ENCODE measurements at regions not wholly inside any gene's neighbourhood (a gene's known extent, or its start where the extent isn't known, plus 50 kb on each side); places are given as distances from the start of the nearest gene placed in this dataset.
A peak's percentile ranks its signal among the peaks of the same experiment; 100 is the strongest.

- DNase-seq = no peak
- Histone ChIP-seq H3K4me2 (peak overlapping the region; percentile 37; the same call in 1 of the 2 replicates), H3K4me3 (no peak overlapping the region), H3K4me1 (replicated peaks; ENCODE audit: insufficient read depth) (peaks cover 10% of the 10 kb centered on the region), H4K20me1 (ENCODE audit: insufficient read depth) (no peaks in the 10 kb centered on the region), H3K79me2 (ENCODE audit: low read depth) (no peaks in the 10 kb centered on the region), H3K9me2 (ENCODE audit: insufficient read depth) (no peaks in the 10 kb centered on the region), H3K27ac (no peak overlapping the region), H3K27me3 (ENCODE audit: insufficient read depth, low read depth) (no peaks in the 10 kb centered on the region), H3K9me3 (ENCODE audit: insufficient read depth, low read depth) (no peaks in the 10 kb centered on the region), H3F3A (ENCODE audit: insufficient read depth, low read depth) (0 out of 2 replicates have a peak, but pooled peaks cover 9% of the 10 kb centered on the region), H3K36me3 (ENCODE audit: low read depth) (no peaks in the 10 kb centered on the region), H2AFZ (no peak overlapping the region)
- POLR2A ChIA-PET (ENCODE audit: unreplicated experiment) = no interaction called here
- intact Hi-C loops (cut with micrococcal nuclease; ENCODE audit: unreplicated experiment) = loop anchor here (2.0 kb wide), 1 partner anchor 42 kb away; no protein-coding TSS in a partner anchor
- no TSS peak for BruUV-seq (replicated peaks)
- CTCF ChIA-PET = no interaction called here
- TF ChIP-seq EZH2 (IDR thresholded peaks at IDR 0.05; ENCODE audit: low read depth) = no peak
- TF ChIP-seq, protein P1, sequence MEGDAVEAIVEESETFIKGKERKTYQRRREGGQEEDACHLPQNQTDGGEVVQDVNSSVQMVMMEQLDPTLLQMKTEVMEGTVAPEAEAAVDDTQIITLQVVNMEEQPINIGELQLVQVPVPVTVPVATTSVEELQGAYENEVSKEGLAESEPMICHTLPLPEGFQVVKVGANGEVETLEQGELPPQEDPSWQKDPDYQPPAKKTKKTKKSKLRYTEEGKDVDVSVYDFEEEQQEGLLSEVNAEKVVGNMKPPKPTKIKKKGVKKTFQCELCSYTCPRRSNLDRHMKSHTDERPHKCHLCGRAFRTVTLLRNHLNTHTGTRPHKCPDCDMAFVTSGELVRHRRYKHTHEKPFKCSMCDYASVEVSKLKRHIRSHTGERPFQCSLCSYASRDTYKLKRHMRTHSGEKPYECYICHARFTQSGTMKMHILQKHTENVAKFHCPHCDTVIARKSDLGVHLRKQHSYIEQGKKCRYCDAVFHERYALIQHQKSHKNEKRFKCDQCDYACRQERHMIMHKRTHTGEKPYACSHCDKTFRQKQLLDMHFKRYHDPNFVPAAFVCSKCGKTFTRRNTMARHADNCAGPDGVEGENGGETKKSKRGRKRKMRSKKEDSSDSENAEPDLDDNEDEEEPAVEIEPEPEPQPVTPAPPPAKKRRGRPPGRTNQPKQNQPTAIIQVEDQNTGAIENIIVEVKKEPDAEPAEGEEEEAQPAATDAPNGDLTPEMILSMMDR (conservative IDR thresholded peaks at IDR 0.05) = no peak
Observed at GRCh38 chr4:103450693-103451092, 252.6 kb upstream of the CENPE start.

- BruUV-seq (replicated peaks) = no TSS peak
- POLR2A ChIA-PET (ENCODE audit: unreplicated experiment) = no interaction called here
Observed at GRCh38 chr4:103449296-103450023, 251.3 kb upstream of the CENPE start.

GRCh38 chr4:103445377-103445776 is 247.2 kb upstream of the CENPE start:
- CTCF ChIA-PET = no interaction called here
- H3K27ac ChIP-seq = no peak overlapping the region

More at GRCh38 chr4:103449296-103450023, 251.3 kb upstream of the CENPE start:
- no peak for DNase-seq
- Histone ChIP-seq H3K79me2 (ENCODE audit: low read depth) (no peaks in the 10 kb centered on the region), H3K4me2 (no peak overlapping the region), H3K36me3 (ENCODE audit: low read depth) (no peaks in the 10 kb centered on the region), H3K9me3 (ENCODE audit: insufficient read depth, low read depth) (no peaks in the 10 kb centered on the region), H3K4me1 (replicated peaks; ENCODE audit: insufficient read depth) (peaks cover 10% of the 10 kb centered on the region), H3K9me2 (ENCODE audit: insufficient read depth) (no peaks in the 10 kb centered on the region), H3K4me3 (no peak overlapping the region), H3K27me3 (ENCODE audit: insufficient read depth, low read depth) (no peaks in the 10 kb centered on the region), H2AFZ (no peak overlapping the region), H3F3A (ENCODE audit: insufficient read depth, low read depth) (0 out of 2 replicates have a peak, but pooled peaks cover 9% of the 10 kb centered on the region), H4K20me1 (ENCODE audit: insufficient read depth) (no peaks in the 10 kb centered on the region), H3K27ac (no peak overlapping the region)
- intact Hi-C loops (cut with micrococcal nuclease; ENCODE audit: unreplicated experiment) = loop anchor here (2.0 kb wide), 1 partner anchor 43 kb away; no protein-coding TSS in a partner anchor
- no peak for TF ChIP-seq EZH2 (IDR thresholded peaks at IDR 0.05; ENCODE audit: low read depth)
- TF ChIP-seq, protein P1 (conservative IDR thresholded peaks at IDR 0.05) = no peak
- CTCF ChIA-PET = no interaction called here

More at GRCh38 chr4:103445377-103445776, 247.2 kb upstream of the CENPE start:
- Histone ChIP-seq H3K27me3 (ENCODE audit: insufficient read depth, low read depth) (no peaks in the 10 kb centered on the region), H2AFZ (no peak overlapping the region), H3F3A (ENCODE audit: insufficient read depth, low read depth) (no peaks in the 10 kb centered on the region), H3K9me2 (ENCODE audit: insufficient read depth) (no peaks in the 10 kb centered on the region), H3K4me3 (no peak overlapping the region), H3K79me2 (ENCODE audit: low read depth) (no peaks in the 10 kb centered on the region), H3K9me3 (ENCODE audit: insufficient read depth, low read depth) (no peaks in the 10 kb centered on the region), H3K4me1 (replicated peaks; ENCODE audit: insufficient read depth) (peaks cover under 1% of the 10 kb centered on the region; the same call in 1 of the 2 replicates), H3K36me3 (ENCODE audit: low read depth) (no peaks in the 10 kb centered on the region), H3K4me2 (no peak overlapping the region), H4K20me1 (ENCODE audit: insufficient read depth) (no peaks in the 10 kb centered on the region)
- BruUV-seq (replicated peaks) = no TSS peak
- intact Hi-C loops (cut with micrococcal nuclease; ENCODE audit: unreplicated experiment) = no loop called here
- no peak for DNase-seq
- POLR2A ChIA-PET (ENCODE audit: unreplicated experiment) = no interaction called here
- TF ChIP-seq, protein P1 (conservative IDR thresholded peaks at IDR 0.05) = no peak

Measured in PC-9 (cell line).